ENCODE measurements at regions not wholly inside any gene's neighbourhood (a gene's known extent, or its start where the extent isn't known, plus 50 kb on each side); places are given as distances from the start of the nearest gene placed in this dataset.
"Not testable (repeated sequence)": the region's sequence is repeated elsewhere in the genome, so short reads cannot be mapped to it uniquely, and the experiment has no call there.

- not testable (repeated sequence) for H3K27ac Mint-ChIP-seq; H3K4me3 Mint-ChIP-seq; H3K27me3 Mint-ChIP-seq (ENCODE audit: low read depth); H3K4me1 Mint-ChIP-seq
- Mint-ChIP-seq H3K36me3 (ENCODE audit: low read depth) (peaks cover 18% of the 10 kb centered on the region), H3K9me3 (peaks cover 66% of the 10 kb centered on the region)
Measured at GRCh38 chr16:34609435-34609834, 1150.0 kb downstream of the TP53TG3F start.

Measured in nephron (organoid).